CD14-positive monocyte (primary cell): ENCODE measurements at regions not wholly inside any gene's neighbourhood (a gene's known extent, or its start where the extent isn't known, plus 50 kb on each side); places are given as distances from the start of the nearest gene placed in this dataset.

Source experiments
- DNase-seq, 3 donors: peaks; one replicate each; pipeline ENCODE4 v3.0.0-alpha.2; 2011 to 2022
- H2AFZ ChIP-seq: 2 replicates; pipeline ENCODE4 v1.6.0; 2012; ENCODE audit warnings: mild to moderate bottlenecking, low read depth, low read length, inconsistent platforms; ENCODE audit not compliant: insufficient read depth, poor library complexity, severe bottlenecking
- H3K27ac ChIP-seq, 2 donors: 1 replicate in 1 of 2; 2 replicates in 1 of 2; pipeline ENCODE4 v1.5.1; 2012 to 2013; ENCODE audit warnings: low read length in 2 of 2, control low read depth in 1 of 2, inconsistent platforms in 1 of 2, low read depth in 1 of 2, mild to moderate bottlenecking in 1 of 2
- H3K27me3 ChIP-seq, 2 donors: one replicate each; pipeline versions ENCODE4 v1.6.0 to v1.6.1; 2011 to 2013; ENCODE audit warnings: low read length in 2 of 2; ENCODE audit not compliant: control insufficient read depth in 2 of 2, insufficient read depth in 2 of 2
- H3K36me3 ChIP-seq, 2 donors: replicated peaks in 1 of 2; 1 replicate in 1 of 2; 2 replicates in 1 of 2; pipeline versions ENCODE4 v1.5.1 to v1.6.1; 2012 to 2013; ENCODE audit warnings: low read length in 2 of 2, control low read depth in 1 of 2, inconsistent platforms in 1 of 2, mild to moderate bottlenecking in 1 of 2; ENCODE audit not compliant: insufficient read depth in 2 of 2, control insufficient read depth in 1 of 2
- H3K4me1 ChIP-seq, 2 donors: 1 replicate in 1 of 2; 2 replicates in 1 of 2; pipeline versions ENCODE4 v1.5.1 to v1.6.1; 2012 to 2013; ENCODE audit warnings: low read length in 2 of 2, control low read depth in 1 of 2, inconsistent platforms in 1 of 2, mild to moderate bottlenecking in 1 of 2, moderate library complexity in 1 of 2; ENCODE audit not compliant: insufficient read depth in 2 of 2, control insufficient read depth in 1 of 2
- H3K4me2 ChIP-seq: replicated peaks from 2 replicates; pipeline ENCODE3; 2012; ENCODE audit warnings: low read length, moderate library complexity, mild to moderate bottlenecking; ENCODE audit not compliant: poor library complexity, severe bottlenecking; ENCODE audit errors: extremely low read depth
- H3K4me3 ChIP-seq, 3 experiments: fragments of 200-600 bp in 1 of 3; sonication (generic) in 1 of 3; replicated peaks in 1 of 3; 1 replicate in 2 of 3; 2 replicates in 1 of 3; pipeline ENCODE4 v1.5.1; 2011 to 2013; ENCODE audit warnings: low read length in 3 of 3, mild to moderate bottlenecking in 3 of 3, control low read depth in 2 of 3, low read depth in 2 of 3, inconsistent platforms in 1 of 3, moderate library complexity in 1 of 3
- H3K79me2 ChIP-seq: 2 replicates; pipeline ENCODE4 v1.6.0; 2012; ENCODE audit warnings: mild to moderate bottlenecking, control low read depth, inconsistent platforms, low read length, moderate library complexity; ENCODE audit not compliant: insufficient read depth
- H3K9ac ChIP-seq: 2 replicates; pipeline ENCODE4 v1.6.0; 2017; ENCODE audit warnings: low read length, mild to moderate bottlenecking; ENCODE audit not compliant: insufficient read depth, poor library complexity, severe bottlenecking
- H3K9me3 ChIP-seq, 2 donors: replicated peaks in 1 of 2; 1 replicate in 1 of 2; 2 replicates in 1 of 2; pipeline versions ENCODE4 v1.5.1 to v1.6.1; 2012 to 2013; ENCODE audit warnings: low read length in 2 of 2, control low read depth in 1 of 2; ENCODE audit not compliant: control insufficient read depth in 1 of 2, insufficient read depth in 1 of 2
- H4K20me1 ChIP-seq: 2 replicates; pipeline ENCODE4 v1.6.0; 2012; ENCODE audit warnings: mild to moderate bottlenecking, low read length, control low read depth, moderate library complexity; ENCODE audit not compliant: insufficient read depth
- H3K27ac Mint-ChIP-seq, 7 donors: one replicate each; pipeline ENCODE4 v1.8.0; 2020; ENCODE audit warnings: mild to moderate bottlenecking in 7 of 7, mixed read lengths in 7 of 7, moderate library complexity in 6 of 7, inconsistent platforms in 2 of 7
- H3K27me3 Mint-ChIP-seq, 3 donors: one replicate each; pipeline ENCODE4 v1.8.0; 2021 to 2022; ENCODE audit warnings: low read depth in 3 of 3, mild to moderate bottlenecking in 3 of 3, mixed read lengths in 3 of 3, moderate library complexity in 3 of 3, inconsistent platforms in 1 of 3
- H3K36me3 Mint-ChIP-seq, 2 donors: one replicate each; pipeline ENCODE4 v1.8.0; 2020; ENCODE audit warnings: mixed read lengths in 2 of 2, inconsistent platforms in 1 of 2, mild to moderate bottlenecking in 1 of 2
- H3K4me1 Mint-ChIP-seq: one replicate; pipeline ENCODE4 v1.8.0; 2020; ENCODE audit warnings: mild to moderate bottlenecking, mixed read lengths
- H3K4me3 Mint-ChIP-seq, 2 donors: one replicate each; pipeline ENCODE4 v1.8.0; 2020; ENCODE audit warnings: mild to moderate bottlenecking in 2 of 2, mixed read lengths in 2 of 2, moderate library complexity in 1 of 2
- H3K9me3 Mint-ChIP-seq, 7 donors: one replicate each; pipeline ENCODE4 v1.8.0; 2020 to 2022; ENCODE audit warnings: mixed read lengths in 7 of 7, mild to moderate bottlenecking in 6 of 7, moderate library complexity in 6 of 7, inconsistent platforms in 2 of 7
- WGBS: methylation state at CpG from one replicate; pipeline ENCODE4 v1.1.5; 2013; ENCODE audit warnings: missing lambda C conversion rate; ENCODE audit not compliant: insufficient coverage; 5-methylcytosine and 5-hydroxymethylcytosine counted together
- intact Hi-C, 2 donors: fragments of 100-400 bp; cut with micrococcal nuclease; formaldehyde crosslinking; loops; one replicate each; pipeline versions ENCODE4 v1.15.0 to v1.15.1; 2023
- TF ChIP-seq, protein P1 (sequence below): fragments of 200-600 bp; IDR thresholded peaks from one replicate; pipeline ENCODE4 v1.8.0; 2022; ENCODE audit warnings: antibody characterized with exemption, mild to moderate bottlenecking

DNA sequence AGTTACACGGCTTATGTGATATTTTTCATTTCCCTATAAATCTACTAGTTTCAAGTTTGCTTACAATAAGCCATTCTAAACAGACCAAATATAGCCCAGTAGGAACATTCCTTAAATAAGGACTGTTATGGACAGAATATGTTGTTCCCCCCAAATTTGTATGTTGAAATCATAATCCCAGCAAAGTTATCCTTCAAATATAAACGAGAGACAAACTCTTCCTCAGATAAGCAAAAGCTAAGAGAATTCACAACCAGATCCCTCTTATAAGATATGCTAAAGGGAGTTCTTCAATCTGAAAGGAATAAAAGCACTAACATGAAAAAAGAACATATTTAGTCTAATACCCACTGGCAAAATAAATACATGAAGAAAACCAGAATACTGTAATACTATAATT lies 795.5 kb upstream of the GJE1 start:
- no peaks in the 10 kb centered on the region for H3K79me2 ChIP-seq
- no peak for DNase-seq
- H3K27ac ChIP-seq: no peak overlapping the region
- H3K36me3 ChIP-seq: no peaks in the 10 kb centered on the region
- Mint-ChIP-seq H3K4me1 (no peaks in the 10 kb centered on the region), H3K36me3 (no peaks in the 10 kb centered on the region), H3K27me3 (no peaks in the 10 kb centered on the region), H3K27ac (no peak overlapping the region), H3K9me3 (peaks cover 0 to 6% (median 0%) of the 10 kb centered on the region in 7 donors), H3K4me3 (no peak overlapping the region)
- H4K20me1 ChIP-seq: no peaks in the 10 kb centered on the region
- no peak overlapping the region for H3K9ac ChIP-seq
- H2AFZ ChIP-seq: no peak overlapping the region
- intact Hi-C loops: no loop called here
- H3K4me2 ChIP-seq: no peak overlapping the region
- no CpG with 5 or more reads among the region's 2 CpGs for WGBS
- TF ChIP-seq, protein P1, sequence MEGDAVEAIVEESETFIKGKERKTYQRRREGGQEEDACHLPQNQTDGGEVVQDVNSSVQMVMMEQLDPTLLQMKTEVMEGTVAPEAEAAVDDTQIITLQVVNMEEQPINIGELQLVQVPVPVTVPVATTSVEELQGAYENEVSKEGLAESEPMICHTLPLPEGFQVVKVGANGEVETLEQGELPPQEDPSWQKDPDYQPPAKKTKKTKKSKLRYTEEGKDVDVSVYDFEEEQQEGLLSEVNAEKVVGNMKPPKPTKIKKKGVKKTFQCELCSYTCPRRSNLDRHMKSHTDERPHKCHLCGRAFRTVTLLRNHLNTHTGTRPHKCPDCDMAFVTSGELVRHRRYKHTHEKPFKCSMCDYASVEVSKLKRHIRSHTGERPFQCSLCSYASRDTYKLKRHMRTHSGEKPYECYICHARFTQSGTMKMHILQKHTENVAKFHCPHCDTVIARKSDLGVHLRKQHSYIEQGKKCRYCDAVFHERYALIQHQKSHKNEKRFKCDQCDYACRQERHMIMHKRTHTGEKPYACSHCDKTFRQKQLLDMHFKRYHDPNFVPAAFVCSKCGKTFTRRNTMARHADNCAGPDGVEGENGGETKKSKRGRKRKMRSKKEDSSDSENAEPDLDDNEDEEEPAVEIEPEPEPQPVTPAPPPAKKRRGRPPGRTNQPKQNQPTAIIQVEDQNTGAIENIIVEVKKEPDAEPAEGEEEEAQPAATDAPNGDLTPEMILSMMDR: no peak
- no peaks in the 10 kb centered on the region for H3K27me3 ChIP-seq
- no peak overlapping the region for H3K4me3 ChIP-seq
- H3K4me1 ChIP-seq: no peaks in the 10 kb centered on the region
- no peaks in the 10 kb centered on the region for H3K9me3 ChIP-seq

DNA sequence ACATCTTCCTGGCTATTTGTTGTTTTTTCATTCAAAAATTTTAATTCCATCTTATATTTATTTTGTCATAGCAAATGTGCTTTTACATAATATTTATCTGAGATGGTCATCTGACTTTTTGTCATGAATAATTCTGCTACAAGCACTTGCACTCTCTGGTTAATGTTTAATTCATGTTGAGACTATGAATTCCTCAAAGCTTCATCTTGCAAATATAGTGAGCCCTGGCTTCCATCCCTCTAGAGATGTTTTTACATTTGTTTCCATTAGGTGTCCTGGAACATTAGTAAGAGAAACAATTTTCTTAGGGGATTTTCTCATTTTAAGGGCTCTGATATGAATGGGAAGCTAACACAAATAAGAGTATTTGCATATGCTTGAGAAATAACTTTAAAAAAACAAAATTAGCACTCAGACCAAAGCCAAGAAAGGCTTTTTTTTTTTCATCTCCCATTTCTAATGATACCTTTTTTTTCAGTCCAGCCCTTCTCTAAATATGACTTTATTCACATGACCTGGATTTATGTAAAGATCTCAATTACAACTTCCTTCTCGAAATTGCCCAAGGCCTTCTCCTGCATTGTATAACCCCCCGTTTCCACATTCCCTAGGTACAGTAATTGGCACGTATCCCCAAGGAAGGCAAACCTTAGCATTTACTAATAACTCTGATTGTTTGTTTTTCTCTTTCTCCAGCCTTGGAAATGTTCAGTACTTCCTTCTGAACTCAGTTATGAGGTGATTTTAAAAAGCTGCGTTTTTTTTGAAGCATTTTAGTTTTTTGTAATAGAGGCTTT lies 797.0 kb upstream of the GJE1 start:
- H3K4me3 ChIP-seq: no peak overlapping the region
- Mint-ChIP-seq H3K36me3 (no peaks in the 10 kb centered on the region), H3K4me1 (no peaks in the 10 kb centered on the region), H3K9me3 (peaks cover 0 to 6% (median 0%) of the 10 kb centered on the region in 7 donors), H3K4me3 (no peak overlapping the region), H3K27me3 (no peaks in the 10 kb centered on the region), H3K27ac (no peak overlapping the region)
- H3K9me3 ChIP-seq: no peaks in the 10 kb centered on the region
- H3K27me3 ChIP-seq: no peaks in the 10 kb centered on the region
- H2AFZ ChIP-seq: no peak overlapping the region
- intact Hi-C loops: no loop called here
- no peaks in the 10 kb centered on the region for H4K20me1 ChIP-seq
- H3K4me2 ChIP-seq: no peak overlapping the region
- DNase-seq: no peak
- no peak overlapping the region for H3K27ac ChIP-seq
- TF ChIP-seq, protein P1: no peak
- H3K36me3 ChIP-seq: no peaks in the 10 kb centered on the region
- H3K79me2 ChIP-seq: no peaks in the 10 kb centered on the region
- no peaks in the 10 kb centered on the region for H3K4me1 ChIP-seq
- WGBS: 93% methylated on average over 2 of the region's 4 CpGs
- H3K9ac ChIP-seq: no peak overlapping the region
